B cell (primary cell): ENCODE measurements at regions not wholly inside any gene's neighbourhood (a gene's known extent, or its start where the extent isn't known, plus 50 kb on each side); places are given as distances from the start of the nearest gene placed in this dataset.

ENCODE experiments used
- CTCF ChIP-seq: fragments of 200-600 bp; IDR thresholded peaks from one replicate; pipeline ENCODE4 v1.8.0; 2022; ENCODE audit warnings: antibody characterized with exemption, mild to moderate bottlenecking
- EZH2 ChIP-seq: IDR thresholded peaks from 2 replicates; pipeline ENCODE4 v1.6.1; 2012; ENCODE audit warnings: borderline replicate concordance, low read depth, mild to moderate bottlenecking, moderate library complexity, low read length; ENCODE audit not compliant: insufficient read depth, poor library complexity, severe bottlenecking

GRCh38 chr2:221347471-221347870, 224.6 kb downstream of the EPHA4 start:
- TF ChIP-seq CTCF (no peak), EZH2 (no peak)
